Tibial nerve (tissue), 4 donors: ENCODE measurements at regions not wholly inside any gene's neighbourhood (a gene's known extent, or its start where the extent isn't known, plus 50 kb on each side); places are given as distances from the start of the nearest gene placed in this dataset.

Experiments used
- EP300 ChIP-seq, 2 donors: sonication (generic); formaldehyde crosslinking; IDR thresholded peaks; one replicate each; pipeline ENCODE4 v1.6.1; 2017; ENCODE audit warnings: antibody characterized with exemption in 2 of 2, mild to moderate bottlenecking in 1 of 2
- POLR2A ChIP-seq, 2 donors: fragments of 450-650 bp; IDR thresholded peaks; one replicate each; pipeline ENCODE4 v1.6.1; 2017; ENCODE audit warnings: antibody characterized with exemption in 2 of 2, mild to moderate bottlenecking in 2 of 2, moderate library complexity in 2 of 2
- TF ChIP-seq, protein P1 (sequence below), 5 experiments: fragments of 200-600 bp in 3 of 5; fragments of 450-650 bp in 2 of 5; sonication (generic) in 3 of 5; IDR thresholded peaks; one replicate each; pipeline ENCODE4 v1.5.1; 2016 to 2019; ENCODE audit warnings: antibody characterized with exemption in 5 of 5, mild to moderate bottlenecking in 3 of 5, moderate library complexity in 2 of 5

DNA sequence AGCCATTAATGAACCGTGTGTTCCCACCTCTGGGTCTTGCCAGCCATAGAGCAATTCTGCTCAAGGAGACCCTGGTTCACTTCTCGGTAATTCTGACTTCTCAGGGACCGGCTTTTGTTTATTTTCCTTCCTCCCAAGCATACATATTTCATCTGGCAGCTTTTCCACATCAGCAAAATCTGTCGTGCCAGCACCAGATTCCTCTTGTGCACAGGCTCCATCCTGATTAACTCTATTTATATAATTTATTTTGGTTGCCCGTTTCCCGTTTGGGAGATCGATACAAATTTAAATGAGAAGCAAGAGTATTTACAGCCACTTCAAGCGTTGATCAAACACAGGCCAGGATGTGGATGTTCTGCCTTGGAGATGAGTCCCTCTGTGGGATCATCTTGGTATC lies 161.9 kb upstream of the XYLT1 start:
- TF ChIP-seq, protein P1, sequence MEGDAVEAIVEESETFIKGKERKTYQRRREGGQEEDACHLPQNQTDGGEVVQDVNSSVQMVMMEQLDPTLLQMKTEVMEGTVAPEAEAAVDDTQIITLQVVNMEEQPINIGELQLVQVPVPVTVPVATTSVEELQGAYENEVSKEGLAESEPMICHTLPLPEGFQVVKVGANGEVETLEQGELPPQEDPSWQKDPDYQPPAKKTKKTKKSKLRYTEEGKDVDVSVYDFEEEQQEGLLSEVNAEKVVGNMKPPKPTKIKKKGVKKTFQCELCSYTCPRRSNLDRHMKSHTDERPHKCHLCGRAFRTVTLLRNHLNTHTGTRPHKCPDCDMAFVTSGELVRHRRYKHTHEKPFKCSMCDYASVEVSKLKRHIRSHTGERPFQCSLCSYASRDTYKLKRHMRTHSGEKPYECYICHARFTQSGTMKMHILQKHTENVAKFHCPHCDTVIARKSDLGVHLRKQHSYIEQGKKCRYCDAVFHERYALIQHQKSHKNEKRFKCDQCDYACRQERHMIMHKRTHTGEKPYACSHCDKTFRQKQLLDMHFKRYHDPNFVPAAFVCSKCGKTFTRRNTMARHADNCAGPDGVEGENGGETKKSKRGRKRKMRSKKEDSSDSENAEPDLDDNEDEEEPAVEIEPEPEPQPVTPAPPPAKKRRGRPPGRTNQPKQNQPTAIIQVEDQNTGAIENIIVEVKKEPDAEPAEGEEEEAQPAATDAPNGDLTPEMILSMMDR (IDR thresholded peaks at IDR 0.05) = no peak
- no peak for TF ChIP-seq POLR2A (IDR thresholded peaks at IDR 0.05)
- no peak for TF ChIP-seq EP300 (IDR thresholded peaks at IDR 0.05)
